ENCODE measurements at regions not wholly inside any gene's neighbourhood (a gene's known extent, or its start where the extent isn't known, plus 50 kb on each side); places are given as distances from the start of the nearest gene placed in this dataset.

DNA sequence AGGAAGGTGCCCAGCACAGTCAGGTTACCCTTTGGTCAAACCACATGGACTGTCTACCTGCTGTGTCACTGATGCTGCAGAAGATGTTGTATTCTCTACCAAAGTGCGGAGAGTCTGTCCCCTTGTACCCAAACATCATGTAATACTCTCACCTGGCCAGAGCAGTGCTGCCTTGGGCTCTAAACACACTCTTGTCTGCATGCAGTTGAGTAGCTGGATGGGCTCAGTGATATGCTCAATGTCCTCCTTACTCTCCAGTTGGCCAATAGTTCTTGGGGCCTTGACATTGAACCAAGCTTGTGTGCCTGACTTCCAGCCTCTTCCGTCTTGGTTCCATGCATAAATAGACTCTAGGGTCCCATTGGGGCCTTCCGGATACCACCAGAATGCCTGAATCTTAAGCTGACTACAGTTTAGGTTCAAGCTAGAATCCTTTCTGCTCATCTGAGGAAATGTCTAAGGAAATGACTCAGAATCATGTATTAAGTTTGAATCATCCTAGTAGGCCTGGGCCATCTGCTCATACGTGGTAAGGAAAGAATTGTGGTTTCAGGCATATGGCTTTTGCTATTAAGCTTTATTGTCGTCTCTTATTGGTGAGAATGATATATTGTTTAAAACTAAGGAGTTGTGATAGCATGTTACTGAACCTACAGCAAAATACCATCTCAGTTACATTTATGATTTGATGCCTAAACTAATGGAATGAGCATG is 118.0 kb downstream of the OTUD1 start:
- H3K36me3 Mint-ChIP-seq, result no peaks in the 10 kb centered on the region
- H3K9me3 Mint-ChIP-seq, result peaks cover 8% of the 10 kb centered on the region
- no peak overlapping the region for H3K27ac Mint-ChIP-seq
- no peak for DNase-seq (ENCODE audit: low spot score in 2 of 2, unreplicated experiment in 2 of 2)
- peaks cover 24% of the 10 kb centered on the region for H3K27me3 Mint-ChIP-seq (ENCODE audit: low read depth)
- TF ChIP-seq, protein P1, sequence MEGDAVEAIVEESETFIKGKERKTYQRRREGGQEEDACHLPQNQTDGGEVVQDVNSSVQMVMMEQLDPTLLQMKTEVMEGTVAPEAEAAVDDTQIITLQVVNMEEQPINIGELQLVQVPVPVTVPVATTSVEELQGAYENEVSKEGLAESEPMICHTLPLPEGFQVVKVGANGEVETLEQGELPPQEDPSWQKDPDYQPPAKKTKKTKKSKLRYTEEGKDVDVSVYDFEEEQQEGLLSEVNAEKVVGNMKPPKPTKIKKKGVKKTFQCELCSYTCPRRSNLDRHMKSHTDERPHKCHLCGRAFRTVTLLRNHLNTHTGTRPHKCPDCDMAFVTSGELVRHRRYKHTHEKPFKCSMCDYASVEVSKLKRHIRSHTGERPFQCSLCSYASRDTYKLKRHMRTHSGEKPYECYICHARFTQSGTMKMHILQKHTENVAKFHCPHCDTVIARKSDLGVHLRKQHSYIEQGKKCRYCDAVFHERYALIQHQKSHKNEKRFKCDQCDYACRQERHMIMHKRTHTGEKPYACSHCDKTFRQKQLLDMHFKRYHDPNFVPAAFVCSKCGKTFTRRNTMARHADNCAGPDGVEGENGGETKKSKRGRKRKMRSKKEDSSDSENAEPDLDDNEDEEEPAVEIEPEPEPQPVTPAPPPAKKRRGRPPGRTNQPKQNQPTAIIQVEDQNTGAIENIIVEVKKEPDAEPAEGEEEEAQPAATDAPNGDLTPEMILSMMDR (IDR thresholded peaks at IDR 0.05; ENCODE audit: unreplicated experiment), result no peak
- no peak overlapping the region for H3K4me3 Mint-ChIP-seq
- no peaks in the 10 kb centered on the region for H3K4me1 Mint-ChIP-seq

DNA sequence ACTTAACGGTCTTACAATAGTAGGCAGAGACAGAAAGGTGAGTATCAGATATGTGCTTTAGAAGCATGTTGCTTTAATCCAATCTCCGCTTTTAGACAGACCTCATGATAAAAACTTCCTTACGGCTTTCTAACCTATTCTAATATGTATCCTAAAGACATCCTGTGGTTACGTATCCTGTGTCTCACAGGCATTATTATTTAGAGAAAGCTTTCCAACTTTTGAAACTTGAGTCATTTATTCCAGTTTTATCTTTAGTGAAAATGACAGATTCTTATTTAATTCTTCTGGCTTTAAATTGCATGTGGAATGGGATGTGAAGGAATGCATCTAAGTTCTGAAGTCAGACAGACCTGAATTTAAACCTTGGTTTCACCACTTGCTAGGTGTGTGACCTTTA is 118.9 kb downstream of the OTUD1 start:
- TF ChIP-seq, protein P1 (IDR thresholded peaks at IDR 0.05; ENCODE audit: unreplicated experiment), result no peak
- DNase-seq (ENCODE audit: low spot score in 2 of 2, unreplicated experiment in 2 of 2), result no peak
- H3K27me3 Mint-ChIP-seq (ENCODE audit: low read depth), result peaks cover 24% of the 10 kb centered on the region
- peaks cover 15% of the 10 kb centered on the region for H3K9me3 Mint-ChIP-seq
- H3K4me3 Mint-ChIP-seq, result no peak overlapping the region
- peaks cover 5% of the 10 kb centered on the region for H3K36me3 Mint-ChIP-seq
- no peak overlapping the region for H3K27ac Mint-ChIP-seq
- H3K4me1 Mint-ChIP-seq, result no peaks in the 10 kb centered on the region

DNA sequence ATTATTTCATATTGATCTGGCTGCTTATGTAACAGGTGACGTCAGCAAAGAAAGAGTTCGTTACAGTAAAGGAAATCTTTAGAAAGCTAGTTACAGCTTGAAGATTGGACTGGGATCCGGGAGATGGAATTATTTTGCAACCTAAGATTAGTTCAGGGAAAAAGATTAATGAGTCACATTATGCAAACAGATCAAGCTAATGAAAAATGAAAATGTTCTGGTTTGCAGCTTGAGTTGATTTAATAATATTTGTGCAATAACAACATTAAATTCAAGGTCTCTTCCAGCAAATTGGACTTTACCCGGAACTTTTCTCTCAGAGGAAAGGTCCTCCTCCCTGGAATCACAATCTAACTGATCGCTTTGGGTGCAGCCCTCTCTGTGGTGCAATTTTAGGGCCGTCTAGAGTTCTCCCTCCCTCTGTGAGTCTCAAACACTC is 119.5 kb downstream of the OTUD1 start:
- Mint-ChIP-seq H3K27ac (no peak overlapping the region), H3K36me3 (peaks cover 5% of the 10 kb centered on the region), H3K4me1 (no peaks in the 10 kb centered on the region), H3K9me3 (peaks cover 17% of the 10 kb centered on the region), H3K4me3 (no peak overlapping the region), H3K27me3 (ENCODE audit: low read depth) (peaks cover 24% of the 10 kb centered on the region)
- TF ChIP-seq, protein P1 (IDR thresholded peaks at IDR 0.05; ENCODE audit: unreplicated experiment), result no peak
- no peak for DNase-seq (ENCODE audit: low spot score in 2 of 2, unreplicated experiment in 2 of 2)

DNA sequence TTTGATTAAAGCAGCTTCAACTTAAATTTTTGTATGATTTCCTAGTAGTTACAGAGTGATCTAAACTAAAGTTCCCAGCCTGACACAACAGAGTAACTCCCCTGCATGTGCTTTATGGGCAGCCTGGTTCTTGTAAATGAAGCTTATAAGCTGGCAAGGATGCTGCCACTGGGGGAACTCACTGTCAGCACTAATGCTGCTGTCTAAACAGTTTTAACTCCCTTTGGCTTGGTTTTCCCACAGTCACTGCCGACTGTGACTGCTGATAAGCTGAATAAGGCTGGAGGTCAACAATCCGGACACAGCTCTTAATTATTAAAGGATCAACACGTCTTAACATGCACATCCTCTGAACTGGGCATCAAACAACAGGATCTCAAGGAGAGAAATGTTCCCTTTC is 130.1 kb downstream of the OTUD1 start:
- TF ChIP-seq, protein P1 (IDR thresholded peaks at IDR 0.05; ENCODE audit: unreplicated experiment), result no peak
- Mint-ChIP-seq H3K4me3 (no peak overlapping the region), H3K36me3 (peaks cover 5% of the 10 kb centered on the region), H3K9me3 (peaks cover 42% of the 10 kb centered on the region), H3K27me3 (ENCODE audit: low read depth) (peaks cover 41% of the 10 kb centered on the region), H3K27ac (no peak overlapping the region), H3K4me1 (no peaks in the 10 kb centered on the region)
- DNase-seq (ENCODE audit: low spot score in 2 of 2, unreplicated experiment in 2 of 2), result no peak

DNA sequence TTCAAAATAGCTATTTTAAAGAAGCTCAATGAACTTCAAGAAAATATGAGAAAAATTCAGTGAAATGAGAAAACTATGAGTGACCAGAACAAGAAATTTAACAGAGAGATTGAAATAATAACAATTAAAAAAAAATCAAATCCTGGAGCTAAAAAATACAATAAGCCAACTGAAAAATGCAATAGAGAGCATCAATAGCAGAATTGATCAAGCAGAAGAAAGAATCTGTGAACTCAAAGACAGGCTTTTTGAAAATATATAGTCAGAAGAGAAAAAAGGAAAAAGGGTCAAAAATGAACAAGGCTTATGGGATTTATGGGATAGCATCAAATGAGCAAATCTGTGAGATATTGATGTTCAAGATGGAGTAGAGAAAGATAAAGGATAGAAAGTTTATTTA is 133.0 kb downstream of the OTUD1 start:
- Mint-ChIP-seq H3K9me3 (peaks cover 20% of the 10 kb centered on the region), H3K27me3 (ENCODE audit: low read depth) (peaks cover 40% of the 10 kb centered on the region), H3K27ac (no peak overlapping the region), H3K4me3 (no peak overlapping the region), H3K36me3 (peaks cover 5% of the 10 kb centered on the region), H3K4me1 (no peaks in the 10 kb centered on the region)
- TF ChIP-seq, protein P1 (IDR thresholded peaks at IDR 0.05; ENCODE audit: unreplicated experiment), result no peak
- DNase-seq (ENCODE audit: low spot score in 2 of 2, unreplicated experiment in 2 of 2), result no peak
